Peyer's patch (tissue), 4 donors: ENCODE measurements at regions not wholly inside any gene's neighbourhood (a gene's known extent, or its start where the extent isn't known, plus 50 kb on each side); places are given as distances from the start of the nearest gene placed in this dataset.

ENCODE experiments used
- DNase-seq, 3 donors: peaks; one replicate each; pipeline ENCODE4 v3.0.0-alpha.2; 2017 to 2019
- H3K27ac ChIP-seq, 4 donors: fragments of 200-600 bp; sonication (generic); one replicate each; pipeline ENCODE4 v1.5.1; 2016 to 2019
- H3K27me3 ChIP-seq, 2 donors: fragments of 200-600 bp; sonication (generic); one replicate each; pipeline ENCODE4 v1.5.1; 2019
- H3K36me3 ChIP-seq, 3 donors: fragments of 200-600 bp; sonication (generic); one replicate each; pipeline ENCODE4 v1.5.1; 2016 to 2019
- H3K4me1 ChIP-seq, 4 donors: fragments of 200-600 bp; sonication (generic); one replicate each; pipeline ENCODE4 v1.5.1; 2016 to 2019
- H3K4me3 ChIP-seq, 4 donors: fragments of 200-600 bp; sonication (generic); 1 replicate in 3 of 4; 2 replicates in 1 of 4; pipeline ENCODE4 v1.5.1; 2016 to 2019; ENCODE audit warnings: mild to moderate bottlenecking in 1 of 4
- H3K9me3 ChIP-seq, 4 donors: fragments of 200-600 bp; sonication (generic); one replicate each; pipeline ENCODE4 v1.5.1; 2016 to 2019; ENCODE audit warnings: mild to moderate bottlenecking in 1 of 4
- CTCF ChIP-seq, 6 experiments: fragments of 450-650 bp in 4 of 6; fragments of 200-600 bp in 2 of 6; sonication (generic) in 1 of 6; IDR thresholded peaks; one replicate each; pipeline ENCODE4 v1.5.1; 2017 to 2019; ENCODE audit warnings: antibody characterized with exemption in 6 of 6, mild to moderate bottlenecking in 3 of 6, moderate library complexity in 1 of 6
- POLR2A ChIP-seq, 2 donors: fragments of 450-650 bp; IDR thresholded peaks; one replicate each; pipeline ENCODE4 v1.5.1; 2017; ENCODE audit warnings: antibody characterized with exemption in 2 of 2, mild to moderate bottlenecking in 2 of 2, moderate library complexity in 2 of 2

DNA sequence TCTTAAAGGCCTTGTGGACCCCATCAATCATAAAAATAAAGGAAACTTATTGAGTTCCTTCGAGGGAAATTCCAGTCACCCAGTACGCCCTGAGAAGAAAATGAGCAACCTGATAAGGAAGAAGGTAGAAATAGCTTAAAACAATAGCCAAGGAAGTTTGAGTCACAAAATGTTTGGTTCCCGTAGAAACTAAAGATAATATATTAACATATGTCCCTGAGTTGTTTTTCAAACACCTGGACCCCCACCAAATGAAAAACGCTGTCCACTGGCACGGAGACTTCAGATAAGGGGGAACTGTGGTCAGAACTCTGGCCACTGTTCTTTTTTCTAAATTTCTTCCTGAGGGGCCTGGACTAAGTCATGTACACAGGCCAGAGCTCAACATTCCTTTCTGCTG is 669.1 kb downstream of the ADCYAP1 start:
- TF ChIP-seq POLR2A (IDR thresholded peaks at IDR 0.05): no peak
- no peak for TF ChIP-seq CTCF (IDR thresholded peaks at IDR 0.05)
- Histone ChIP-seq H3K36me3 (no peaks in the 10 kb centered on the region), H3K4me3 (no peak overlapping the region), H3K4me1 (no peaks in the 10 kb centered on the region), H3K9me3 (no peaks in the 10 kb centered on the region), H3K27ac (no peak overlapping the region), H3K27me3 (no peaks in the 10 kb centered on the region)
- no peak for DNase-seq

DNA sequence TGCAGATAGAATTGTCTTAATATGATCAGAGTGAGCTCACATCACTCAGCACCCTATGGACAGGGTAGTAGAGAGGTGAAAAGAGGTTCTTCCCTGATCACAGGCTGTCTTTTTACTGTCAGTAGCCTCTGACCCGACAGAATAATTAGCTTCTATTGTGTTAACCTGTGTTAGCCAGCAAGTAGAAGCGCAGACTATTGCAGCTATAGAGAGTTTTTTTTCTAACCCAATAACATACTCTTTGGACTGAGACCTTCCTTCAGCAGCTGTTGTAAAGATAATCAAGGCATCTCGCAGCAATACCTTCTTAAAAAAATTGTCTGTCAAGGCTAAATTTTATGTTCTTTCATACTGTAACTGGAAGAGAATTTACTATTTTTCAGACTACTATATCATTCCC is 670.4 kb downstream of the ADCYAP1 start:
- no peaks in the 10 kb centered on the region for H3K36me3 ChIP-seq
- no peaks in the 10 kb centered on the region for H3K27me3 ChIP-seq
- H3K27ac ChIP-seq: no peak overlapping the region
- H3K4me3 ChIP-seq: no peak overlapping the region
- no peaks in the 10 kb centered on the region for H3K4me1 ChIP-seq
- TF ChIP-seq CTCF (IDR thresholded peaks at IDR 0.05) (no peak), POLR2A (IDR thresholded peaks at IDR 0.05) (no peak)
- no peaks in the 10 kb centered on the region for H3K9me3 ChIP-seq
- no peak for DNase-seq

- Histone ChIP-seq H3K4me1 (no peaks in the 10 kb centered on the region), H3K27me3 (no peaks in the 10 kb centered on the region), H3K4me3 (no peak overlapping the region), H3K27ac (no peak overlapping the region), H3K9me3 (no peaks in the 10 kb centered on the region), H3K36me3 (no peaks in the 10 kb centered on the region)
- TF ChIP-seq CTCF (IDR thresholded peaks at IDR 0.05) (no peak), POLR2A (IDR thresholded peaks at IDR 0.05) (no peak)
- no peak for DNase-seq
Measured at GRCh38 chr18:1578505-1578904, 673.8 kb downstream of the ADCYAP1 start.

- Histone ChIP-seq H3K36me3 (no peaks in the 10 kb centered on the region), H3K4me3 (no peak overlapping the region)
- DNase-seq: no peak
Measured at GRCh38 chr18:1581581-1581980, 676.9 kb downstream of the ADCYAP1 start.

DNA sequence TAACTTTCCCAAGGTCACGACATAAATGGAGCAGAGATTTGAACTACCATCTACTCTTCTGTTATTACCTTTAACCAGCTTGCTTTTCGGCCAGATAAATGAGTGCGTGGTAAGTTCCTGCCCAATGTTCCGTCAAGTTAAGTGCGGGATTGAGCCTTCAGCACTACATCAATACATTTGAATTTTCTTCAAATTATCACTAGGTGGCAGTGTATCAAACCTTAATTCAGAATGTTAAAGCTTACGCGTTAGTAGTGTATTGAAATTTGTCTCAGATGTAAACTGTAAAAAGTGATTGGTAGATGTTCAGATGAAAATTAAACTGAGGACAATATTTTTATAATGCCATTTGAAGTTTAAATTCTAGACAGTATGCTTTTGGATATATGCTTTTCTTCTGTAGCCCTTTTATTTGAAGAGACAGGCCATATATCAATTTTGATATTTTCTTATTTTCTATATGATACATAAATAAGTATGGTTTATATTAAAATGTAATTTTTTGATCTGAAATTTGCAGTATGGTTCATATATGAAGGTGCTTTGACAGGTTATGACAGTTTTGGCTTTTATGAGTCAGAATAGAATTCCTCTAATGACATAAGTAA is 681.3 kb downstream of the ADCYAP1 start:
- Histone ChIP-seq H3K27me3 (no peaks in the 10 kb centered on the region), H3K36me3 (no peaks in the 10 kb centered on the region), H3K4me3 (no peak overlapping the region), H3K4me1 (no peaks in the 10 kb centered on the region), H3K9me3 (no peaks in the 10 kb centered on the region), H3K27ac (no peak overlapping the region)
- DNase-seq: no peak
- TF ChIP-seq CTCF (IDR thresholded peaks at IDR 0.05) (peak in 5 of 6 experiments; percentile 3 to 41 (median 37)), POLR2A (IDR thresholded peaks at IDR 0.05) (no peak)

More at GRCh38 chr18:1581581-1581980, 676.9 kb downstream of the ADCYAP1 start:
- H3K27ac ChIP-seq: no peak overlapping the region
- no peaks in the 10 kb centered on the region for H3K9me3 ChIP-seq
- no peak for TF ChIP-seq CTCF (IDR thresholded peaks at IDR 0.05)
- TF ChIP-seq POLR2A (IDR thresholded peaks at IDR 0.05): no peak
- no peaks in the 10 kb centered on the region for H3K27me3 ChIP-seq
- no peaks in the 10 kb centered on the region for H3K4me1 ChIP-seq

DNA sequence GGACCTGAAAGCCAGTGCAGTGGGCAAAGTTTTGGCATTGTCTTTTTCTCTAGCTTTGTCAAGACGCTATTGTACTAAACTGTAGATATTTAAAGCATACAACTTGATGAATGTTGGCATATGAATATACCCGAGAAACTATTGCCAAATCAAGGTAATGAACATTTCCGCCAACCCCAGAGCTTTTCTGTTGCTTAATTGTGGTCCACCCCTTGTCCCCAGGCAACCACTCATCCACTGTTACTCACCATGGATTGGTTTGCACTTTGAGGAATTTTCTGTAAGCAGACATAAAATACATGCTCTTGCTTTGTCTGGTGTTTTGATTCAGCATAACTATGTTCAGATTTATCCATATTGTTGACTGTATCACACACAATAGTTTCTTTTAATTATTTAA is 688.4 kb downstream of the ADCYAP1 start:
- Histone ChIP-seq H3K9me3 (no peaks in the 10 kb centered on the region), H3K4me1 (no peaks in the 10 kb centered on the region), H3K36me3 (no peaks in the 10 kb centered on the region), H3K27me3 (no peaks in the 10 kb centered on the region), H3K4me3 (no peak overlapping the region), H3K27ac (no peak overlapping the region)
- TF ChIP-seq POLR2A (IDR thresholded peaks at IDR 0.05): no peak
- TF ChIP-seq CTCF (IDR thresholded peaks at IDR 0.05): no peak
- no peak for DNase-seq
